Activated CD8-positive, alpha-beta memory T cell treated with anti-CD3 and anti-CD28 coated beads, Interleukin-2, amount 50 U/mL, for 24 hours (primary cell): ENCODE measurements at regions not wholly inside any gene's neighbourhood (a gene's known extent, or its start where the extent isn't known, plus 50 kb on each side); places are given as distances from the start of the nearest gene placed in this dataset.
"Not testable (repeated sequence)": the region's sequence is repeated elsewhere in the genome, so short reads cannot be mapped to it uniquely, and the experiment has no call there.

Source experiments
- DNase-seq: peaks from one replicate; pipeline ENCODE4 v3.0.0-alpha.2; 2020; ENCODE audit errors: extremely low read depth

- DNase-seq, result no peak
These were observed 337.4 kb upstream of the C2CD4B start for GRCh38 chr15:62502451-62502850.

GRCh38 chr15:62503451-62503850 lies 338.4 kb upstream of the C2CD4B start:
- DNase-seq, result no peak

GRCh38 chr15:62505762-62506161 lies 340.7 kb upstream of the C2CD4B start:
- no peak for DNase-seq

- DNase-seq, result no peak
These were observed 341.2 kb upstream of the C2CD4B start for GRCh38 chr15:62506217-62506805.

- DNase-seq, result no peak
These were observed 344.4 kb upstream of the C2CD4B start for GRCh38 chr15:62509395-62509958.

- DNase-seq, result no peak
These were observed 345.7 kb upstream of the C2CD4B start for GRCh38 chr15:62510791-62511190.

GRCh38 chr15:62512904-62513303 lies 347.8 kb upstream of the C2CD4B start:
- DNase-seq, result no peak

GRCh38 chr15:62513893-62514292 lies 348.8 kb upstream of the C2CD4B start:
- DNase-seq, result no peak

GRCh38 chr15:62515696-62516395 lies 350.8 kb upstream of the C2CD4B start:
- no peak for DNase-seq

- DNase-seq, result no peak
These were observed 352.5 kb upstream of the C2CD4B start for GRCh38 chr15:62517541-62517940.

- DNase-seq, result not testable (repeated sequence)
These were observed 353.6 kb upstream of the C2CD4B start for GRCh38 chr15:62518666-62519065.

GRCh38 chr15:62519900-62520299 lies 354.8 kb upstream of the C2CD4B start:
- DNase-seq, result no peak

GRCh38 chr15:62520887-62521286 lies 355.8 kb upstream of the C2CD4B start:
- DNase-seq, result no peak

- DNase-seq, result no peak
These were observed 356.3 kb upstream of the C2CD4B start for GRCh38 chr15:62521396-62521795.

GRCh38 chr15:62524848-62525247 lies 359.8 kb upstream of the C2CD4B start:
- DNase-seq, result no peak

GRCh38 chr15:62527387-62527786 lies 362.3 kb upstream of the C2CD4B start:
- no peak for DNase-seq

GRCh38 chr15:62528505-62528904 lies 363.4 kb upstream of the C2CD4B start:
- DNase-seq, result no peak

GRCh38 chr15:62532367-62532766 lies 367.3 kb upstream of the C2CD4B start:
- DNase-seq, result no peak

GRCh38 chr15:62533687-62534086 lies 368.6 kb upstream of the C2CD4B start:
- no peak for DNase-seq

- DNase-seq, result no peak
These were observed 369.9 kb upstream of the C2CD4B start for GRCh38 chr15:62534996-62535395.

- no peak for DNase-seq
These were observed 374.2 kb upstream of the C2CD4B start for GRCh38 chr15:62539236-62539635.

GRCh38 chr15:62541250-62541649 lies 376.2 kb upstream of the C2CD4B start:
- DNase-seq, result no peak

- DNase-seq, result no peak
These were observed 376.8 kb upstream of the C2CD4B start for GRCh38 chr15:62541846-62542245.
